Uterus (tissue), 3 donors: ENCODE measurements at regions not wholly inside any gene's neighbourhood (a gene's known extent, or its start where the extent isn't known, plus 50 kb on each side); places are given as distances from the start of the nearest gene placed in this dataset.

Source experiments
- DNase-seq, 2 donors: peaks; one replicate each; pipeline ENCODE4 v3.0.0-alpha.2; 2019 to 2020
- H3K27ac ChIP-seq, 2 donors: fragments of 200-600 bp; sonication (generic); 1 replicate in 1 of 2; 2 replicates in 1 of 2; pipeline ENCODE4 v1.5.1; 2016 to 2018
- H3K27me3 ChIP-seq, 2 donors: fragments of 200-600 bp; sonication (generic); one replicate each; pipeline ENCODE4 v1.5.1; 2018 to 2019; ENCODE audit warnings: control low read depth in 1 of 2
- H3K36me3 ChIP-seq, 2 donors: fragments of 200-600 bp; sonication (generic); one replicate each; pipeline ENCODE4 v1.5.1; 2019; ENCODE audit warnings: control low read depth in 1 of 2
- H3K4me1 ChIP-seq, 2 donors: fragments of 200-600 bp; sonication (generic); one replicate each; pipeline ENCODE4 v1.5.1; 2018 to 2019; ENCODE audit warnings: control low read depth in 1 of 2
- H3K4me3 ChIP-seq, 2 donors: fragments of 200-600 bp; sonication (generic); 1 replicate in 1 of 2; 2 replicates in 1 of 2; pipeline ENCODE4 v1.5.1; 2018 to 2019; ENCODE audit warnings: mild to moderate bottlenecking in 1 of 2
- H3K9me3 ChIP-seq, 2 donors: fragments of 200-600 bp; sonication (generic); one replicate each; pipeline ENCODE4 v1.5.1; 2019; ENCODE audit warnings: control low read depth in 1 of 2
- POLR2A ChIP-seq, 2 donors: fragments of 450-650 bp; IDR thresholded peaks; one replicate each; pipeline ENCODE4 v1.6.1; 2016; ENCODE audit warnings: antibody characterized with exemption in 2 of 2, mild to moderate bottlenecking in 1 of 2, moderate library complexity in 1 of 2
- intact Hi-C: fragments of 100-400 bp; cut with DNase I; formaldehyde crosslinking; loops from one replicate; pipeline ENCODE4 v1.15.1; 2023; ENCODE audit warnings: low total_unique reads
- TF ChIP-seq, protein P1 (sequence below), 4 experiments: fragments of 200-600 bp in 2 of 4; fragments of 450-650 bp in 2 of 4; sonication (generic) in 2 of 4; IDR thresholded peaks; one replicate each; pipeline ENCODE4 v1.5.1; 2016 to 2019; ENCODE audit warnings: antibody characterized with exemption in 4 of 4, mild to moderate bottlenecking in 2 of 4, moderate library complexity in 1 of 4
- donor health status: DM: yes; HTN: yes; CAD: no.

DNA sequence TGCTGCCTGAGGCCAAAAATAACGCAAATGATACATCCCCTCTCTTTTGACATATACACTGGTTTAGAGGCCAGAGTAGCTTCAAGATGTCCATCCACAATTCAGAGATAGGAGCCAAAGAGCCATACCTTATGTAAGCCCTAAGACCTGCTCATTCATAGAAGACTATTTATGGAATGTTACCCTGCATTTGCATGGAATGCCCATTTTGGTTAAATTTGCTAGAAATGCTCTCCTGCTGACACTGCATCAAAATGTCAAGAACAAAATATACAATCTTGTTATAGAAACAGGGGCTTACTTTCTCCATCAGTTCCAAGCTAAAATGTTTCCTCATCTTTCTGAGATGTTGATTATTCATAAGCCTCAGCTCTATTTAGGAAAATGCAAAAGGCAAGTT is 183.3 kb upstream of the CDKN3 start:
- H3K27ac ChIP-seq: no peak overlapping the region
- intact Hi-C loops: no loop called here
- no peaks in the 10 kb centered on the region for H3K9me3 ChIP-seq
- peaks cover 0 to 17% of the 10 kb centered on the region in 2 donors for H3K27me3 ChIP-seq
- no peak for DNase-seq
- no peak overlapping the region for H3K4me3 ChIP-seq
- H3K36me3 ChIP-seq: no peaks in the 10 kb centered on the region
- no peaks in the 10 kb centered on the region for H3K4me1 ChIP-seq
- TF ChIP-seq POLR2A (IDR thresholded peaks at IDR 0.05): no peak
- TF ChIP-seq, protein P1, sequence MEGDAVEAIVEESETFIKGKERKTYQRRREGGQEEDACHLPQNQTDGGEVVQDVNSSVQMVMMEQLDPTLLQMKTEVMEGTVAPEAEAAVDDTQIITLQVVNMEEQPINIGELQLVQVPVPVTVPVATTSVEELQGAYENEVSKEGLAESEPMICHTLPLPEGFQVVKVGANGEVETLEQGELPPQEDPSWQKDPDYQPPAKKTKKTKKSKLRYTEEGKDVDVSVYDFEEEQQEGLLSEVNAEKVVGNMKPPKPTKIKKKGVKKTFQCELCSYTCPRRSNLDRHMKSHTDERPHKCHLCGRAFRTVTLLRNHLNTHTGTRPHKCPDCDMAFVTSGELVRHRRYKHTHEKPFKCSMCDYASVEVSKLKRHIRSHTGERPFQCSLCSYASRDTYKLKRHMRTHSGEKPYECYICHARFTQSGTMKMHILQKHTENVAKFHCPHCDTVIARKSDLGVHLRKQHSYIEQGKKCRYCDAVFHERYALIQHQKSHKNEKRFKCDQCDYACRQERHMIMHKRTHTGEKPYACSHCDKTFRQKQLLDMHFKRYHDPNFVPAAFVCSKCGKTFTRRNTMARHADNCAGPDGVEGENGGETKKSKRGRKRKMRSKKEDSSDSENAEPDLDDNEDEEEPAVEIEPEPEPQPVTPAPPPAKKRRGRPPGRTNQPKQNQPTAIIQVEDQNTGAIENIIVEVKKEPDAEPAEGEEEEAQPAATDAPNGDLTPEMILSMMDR (IDR thresholded peaks at IDR 0.05): no peak

DNA sequence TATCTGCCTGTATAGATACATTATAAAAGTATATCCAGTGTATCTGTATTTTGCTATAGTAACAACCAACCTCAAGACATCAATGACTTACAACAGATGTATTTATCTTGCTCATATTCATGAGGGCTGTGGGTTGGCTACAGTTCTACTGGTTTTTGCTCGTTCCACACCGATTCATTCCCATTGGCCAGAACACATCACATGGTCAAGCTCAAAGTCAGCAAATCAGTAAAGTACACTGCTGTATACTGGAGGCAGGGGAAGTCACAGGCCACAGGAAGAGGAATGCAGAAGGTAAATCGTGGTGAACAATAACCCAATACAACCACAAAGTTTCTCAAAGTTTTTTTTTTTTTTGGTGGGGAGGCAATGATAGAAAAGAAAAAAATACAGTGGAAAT is 180.0 kb upstream of the CDKN3 start:
- H3K4me1 ChIP-seq: peaks cover 0 to 5% of the 10 kb centered on the region in 2 donors
- no peaks in the 10 kb centered on the region for H3K9me3 ChIP-seq
- intact Hi-C loops: no loop called here
- H3K27me3 ChIP-seq: peaks cover 0 to 18% of the 10 kb centered on the region in 2 donors
- H3K36me3 ChIP-seq: no peaks in the 10 kb centered on the region
- no peak for DNase-seq
- H3K27ac ChIP-seq: no peak overlapping the region
- H3K4me3 ChIP-seq: no peak overlapping the region
- no peak for TF ChIP-seq POLR2A (IDR thresholded peaks at IDR 0.05)
- TF ChIP-seq, protein P1 (IDR thresholded peaks at IDR 0.05): no peak

- H3K27ac ChIP-seq: no peak overlapping the region
- no peak for TF ChIP-seq POLR2A (IDR thresholded peaks at IDR 0.05)
- TF ChIP-seq, protein P1 (IDR thresholded peaks at IDR 0.05): no peak
Measured at GRCh38 chr14:54219261-54220070, 177.3 kb upstream of the CDKN3 start.

DNA sequence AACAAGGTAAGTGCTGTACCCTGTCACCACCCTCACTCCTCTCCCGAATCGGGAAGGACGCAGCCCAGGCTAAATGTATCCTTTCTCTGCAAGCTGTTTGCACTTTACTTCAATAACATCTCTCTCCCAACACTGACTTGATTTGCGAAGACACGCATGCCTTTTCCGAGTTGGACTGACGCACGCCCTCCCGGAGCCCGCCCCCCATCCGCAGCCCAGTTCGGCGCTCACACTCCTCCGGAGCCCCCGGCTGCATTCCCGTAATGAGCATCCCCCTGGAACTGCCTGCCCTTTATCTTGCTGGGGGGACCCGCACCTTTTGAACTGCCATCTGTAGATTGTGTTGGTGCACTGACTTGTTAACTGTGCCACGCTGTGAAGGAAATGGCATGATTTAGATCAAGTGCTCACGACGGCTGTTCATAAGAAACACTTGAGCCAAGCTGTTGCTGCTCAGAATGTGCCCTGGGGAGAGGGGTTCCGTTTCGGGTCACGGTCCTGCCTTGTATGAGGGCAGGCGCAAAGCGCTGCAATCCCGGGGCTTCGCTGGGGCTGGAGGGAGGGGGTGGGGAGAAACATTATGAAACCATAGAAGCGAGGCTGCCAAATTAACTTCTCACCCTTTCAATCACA is 176.6 kb upstream of the CDKN3 start:
- intact Hi-C loops: no loop called here
- H3K27me3 ChIP-seq: peaks cover 0 to 18% of the 10 kb centered on the region in 2 donors
- TF ChIP-seq POLR2A (IDR thresholded peaks at IDR 0.05): no peak
- TF ChIP-seq, protein P1 (IDR thresholded peaks at IDR 0.05): no peak
- H3K4me3 ChIP-seq: peak overlapping the region in 1 of 2 donors; percentile 21
- H3K27ac ChIP-seq: no peak overlapping the region
- no peak for DNase-seq
- H3K36me3 ChIP-seq: no peaks in the 10 kb centered on the region
- H3K4me1 ChIP-seq: peaks cover 0 to 5% of the 10 kb centered on the region in 2 donors
- no peaks in the 10 kb centered on the region for H3K9me3 ChIP-seq

More at GRCh38 chr14:54219261-54220070, 177.3 kb upstream of the CDKN3 start:
- Histone ChIP-seq H3K9me3 (no peaks in the 10 kb centered on the region), H3K36me3 (no peaks in the 10 kb centered on the region), H3K4me1 (peaks cover 0 to 5% of the 10 kb centered on the region in 2 donors), H3K27me3 (peaks cover 0 to 18% of the 10 kb centered on the region in 2 donors), H3K4me3 (peak overlapping the region in 1 of 2 donors; percentile 21)
- DNase-seq: no peak
- intact Hi-C loops: no loop called here
